Loucy (cell line): ENCODE measurements at regions not wholly inside any gene's neighbourhood (a gene's known extent, or its start where the extent isn't known, plus 50 kb on each side); places are given as distances from the start of the nearest gene placed in this dataset.

Experiments used
- H2AFZ ChIP-seq: fragments of 200-600 bp; sonication (generic); 2 replicates; pipeline ENCODE4 v1.6.0; 2016; ENCODE audit warnings: antibody characterized with exemption, mild to moderate bottlenecking, low read length, moderate library complexity
- H3F3A ChIP-seq: fragments of 200-600 bp; 2 replicates; pipeline ENCODE4 v1.6.0; 2016; ENCODE audit warnings: antibody characterized with exemption, low read depth, mild to moderate bottlenecking
- H3K27me3 ChIP-seq: fragments of 200-600 bp; sonication (generic); 2 replicates; pipeline ENCODE4 v1.6.1; 2014; ENCODE audit warnings: low read length, mild to moderate bottlenecking; ENCODE audit not compliant: insufficient read depth, poor library complexity, severe bottlenecking
- H3K36me3 ChIP-seq: fragments of 200-600 bp; sonication (generic); 2 replicates; pipeline ENCODE4 v1.6.1; 2016; ENCODE audit warnings: low read length; ENCODE audit not compliant: insufficient read depth
- H3K4me1 ChIP-seq: fragments of 200-600 bp; sonication (generic); 2 replicates; pipeline ENCODE4 v1.5.1; 2014; ENCODE audit warnings: low read length, mild to moderate bottlenecking; ENCODE audit not compliant: insufficient read depth, poor library complexity, severe bottlenecking
- H3K4me2 ChIP-seq: fragments of 200-600 bp; sonication (generic); 2 replicates; pipeline ENCODE4 v1.6.0; 2014; ENCODE audit warnings: antibody characterized with exemption, low read length, low read depth, mild to moderate bottlenecking; ENCODE audit not compliant: poor library complexity, severe bottlenecking
- H3K4me3 ChIP-seq: fragments of 200-600 bp; sonication (generic); 2 replicates; pipeline ENCODE4 v1.5.1; 2014; ENCODE audit warnings: low read length, mild to moderate bottlenecking, mixed read lengths; ENCODE audit not compliant: poor library complexity, severe bottlenecking
- H3K79me2 ChIP-seq: fragments of 200-600 bp; sonication (generic); 2 replicates; pipeline ENCODE4 v1.6.1; 2014; ENCODE audit warnings: low read length; ENCODE audit not compliant: insufficient read depth
- H3K9ac ChIP-seq: fragments of 200-600 bp; sonication (generic); 2 replicates; pipeline ENCODE4 v1.6.0; 2014; ENCODE audit warnings: mild to moderate bottlenecking, low read depth, low read length, moderate library complexity; ENCODE audit not compliant: poor library complexity, severe bottlenecking
- H3K9me2 ChIP-seq: fragments of 200-600 bp; sonication (generic); replicated peaks from 2 replicates; pipeline ENCODE4 v1.6.1; 2016; ENCODE audit warnings: low read depth, low read length, mixed read lengths
- H3K9me3 ChIP-seq: fragments of 200-600 bp; sonication (generic); 2 replicates; pipeline ENCODE4 v1.6.1; 2014; ENCODE audit warnings: mild to moderate bottlenecking, antibody characterized with exemption, low read length, low read depth; ENCODE audit not compliant: insufficient read depth
- H4K20me1 ChIP-seq: fragments of 200-600 bp; sonication (generic); 2 replicates; pipeline ENCODE4 v1.6.0; 2014; ENCODE audit warnings: antibody characterized with exemption, low read length, mild to moderate bottlenecking; ENCODE audit not compliant: insufficient read depth, poor library complexity, severe bottlenecking
- EZH2phosphoT487 ChIP-seq: fragments of 200-600 bp; IDR thresholded peaks from 2 replicates; pipeline ENCODE4 v1.6.1; 2018; ENCODE audit warnings: antibody characterized with exemption, mild to moderate bottlenecking, moderate library complexity, borderline replicate concordance
- TF ChIP-seq, protein P1 (sequence below): fragments of 200-600 bp; sonication (generic); conservative IDR thresholded peaks from 2 replicates; pipeline ENCODE4 v1.5.1; 2014; ENCODE audit warnings: mild to moderate bottlenecking, antibody characterized with exemption, low read length

DNA sequence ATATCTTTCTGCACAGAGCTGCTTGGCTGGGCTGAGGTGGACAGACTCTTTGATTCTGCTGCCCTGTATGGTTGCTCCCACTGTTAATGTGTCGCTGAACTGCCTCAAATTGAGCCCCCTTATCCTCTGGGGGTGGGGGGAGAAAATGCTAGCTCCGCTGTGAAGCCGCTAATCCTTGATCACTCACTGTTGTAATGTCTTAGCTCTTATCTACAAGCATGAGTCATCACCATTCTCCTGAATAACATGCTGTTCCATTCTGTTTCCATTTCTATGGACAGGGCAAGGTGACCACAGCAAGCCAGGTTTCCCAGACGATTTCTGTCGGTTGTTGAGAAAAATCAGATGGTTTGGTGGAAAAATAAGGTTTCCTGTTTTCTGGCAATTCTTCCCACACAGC, 218.4 kb upstream of the GGTLC1 start:
- H3K4me3 ChIP-seq, result no peak overlapping the region
- no peak overlapping the region for H2AFZ ChIP-seq
- H4K20me1 ChIP-seq, result no peaks in the 10 kb centered on the region
- no peaks in the 10 kb centered on the region for H3K36me3 ChIP-seq
- H3K4me1 ChIP-seq, result no peaks in the 10 kb centered on the region
- no peaks in the 10 kb centered on the region for H3K79me2 ChIP-seq
- no peaks in the 10 kb centered on the region for H3K9me2 ChIP-seq
- no peaks in the 10 kb centered on the region for H3K27me3 ChIP-seq
- H3K9me3 ChIP-seq, result no peaks in the 10 kb centered on the region
- no peak overlapping the region for H3K4me2 ChIP-seq
- TF ChIP-seq, protein P1, sequence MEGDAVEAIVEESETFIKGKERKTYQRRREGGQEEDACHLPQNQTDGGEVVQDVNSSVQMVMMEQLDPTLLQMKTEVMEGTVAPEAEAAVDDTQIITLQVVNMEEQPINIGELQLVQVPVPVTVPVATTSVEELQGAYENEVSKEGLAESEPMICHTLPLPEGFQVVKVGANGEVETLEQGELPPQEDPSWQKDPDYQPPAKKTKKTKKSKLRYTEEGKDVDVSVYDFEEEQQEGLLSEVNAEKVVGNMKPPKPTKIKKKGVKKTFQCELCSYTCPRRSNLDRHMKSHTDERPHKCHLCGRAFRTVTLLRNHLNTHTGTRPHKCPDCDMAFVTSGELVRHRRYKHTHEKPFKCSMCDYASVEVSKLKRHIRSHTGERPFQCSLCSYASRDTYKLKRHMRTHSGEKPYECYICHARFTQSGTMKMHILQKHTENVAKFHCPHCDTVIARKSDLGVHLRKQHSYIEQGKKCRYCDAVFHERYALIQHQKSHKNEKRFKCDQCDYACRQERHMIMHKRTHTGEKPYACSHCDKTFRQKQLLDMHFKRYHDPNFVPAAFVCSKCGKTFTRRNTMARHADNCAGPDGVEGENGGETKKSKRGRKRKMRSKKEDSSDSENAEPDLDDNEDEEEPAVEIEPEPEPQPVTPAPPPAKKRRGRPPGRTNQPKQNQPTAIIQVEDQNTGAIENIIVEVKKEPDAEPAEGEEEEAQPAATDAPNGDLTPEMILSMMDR, result no peak
- no peak for TF ChIP-seq EZH2phosphoT487
- H3K9ac ChIP-seq, result no peak overlapping the region
- H3F3A ChIP-seq, result no peaks in the 10 kb centered on the region

DNA sequence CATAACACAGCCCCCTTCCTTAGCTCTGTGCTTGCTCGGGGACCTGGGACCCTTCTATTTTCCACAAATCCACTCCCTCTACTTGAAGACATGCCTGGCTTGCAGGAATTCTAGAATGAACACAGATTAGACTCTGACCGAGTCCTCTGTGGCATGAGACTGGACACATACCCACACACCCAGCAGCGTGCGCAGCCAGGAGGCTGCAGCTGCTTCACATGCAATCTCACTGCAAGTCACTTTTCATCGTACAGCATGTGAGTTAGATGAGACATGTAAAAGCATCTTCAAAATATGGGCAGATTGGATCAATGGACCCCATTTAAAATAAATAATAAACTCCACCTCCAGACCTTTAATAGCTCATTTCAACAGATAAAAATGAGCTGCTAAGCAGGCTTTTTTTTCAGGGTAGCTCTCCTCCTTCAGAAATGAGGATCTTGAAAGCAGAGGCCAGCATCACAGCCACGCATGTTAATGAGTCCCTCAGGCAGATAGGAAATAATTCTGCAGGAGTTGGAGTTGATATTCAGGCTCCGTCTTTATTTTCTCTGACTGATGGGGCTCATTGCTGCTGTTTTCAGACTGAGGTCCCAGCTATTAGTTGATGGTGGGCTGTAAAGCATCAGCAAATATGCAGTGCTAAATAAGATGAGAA, 215.1 kb upstream of the GGTLC1 start:
- H3K9me2 ChIP-seq, result no peaks in the 10 kb centered on the region
- no peaks in the 10 kb centered on the region for H3K79me2 ChIP-seq
- H3K36me3 ChIP-seq, result no peaks in the 10 kb centered on the region
- no peak overlapping the region for H2AFZ ChIP-seq
- no peak overlapping the region for H3K9ac ChIP-seq
- no peaks in the 10 kb centered on the region for H3K27me3 ChIP-seq
- H3K4me2 ChIP-seq, result no peak overlapping the region
- H4K20me1 ChIP-seq, result no peaks in the 10 kb centered on the region
- no peak overlapping the region for H3K4me3 ChIP-seq
- no peak for TF ChIP-seq EZH2phosphoT487
- TF ChIP-seq, protein P1, result no peak
- H3K9me3 ChIP-seq, result no peaks in the 10 kb centered on the region
- no peaks in the 10 kb centered on the region for H3K4me1 ChIP-seq
- H3F3A ChIP-seq, result no peaks in the 10 kb centered on the region

DNA sequence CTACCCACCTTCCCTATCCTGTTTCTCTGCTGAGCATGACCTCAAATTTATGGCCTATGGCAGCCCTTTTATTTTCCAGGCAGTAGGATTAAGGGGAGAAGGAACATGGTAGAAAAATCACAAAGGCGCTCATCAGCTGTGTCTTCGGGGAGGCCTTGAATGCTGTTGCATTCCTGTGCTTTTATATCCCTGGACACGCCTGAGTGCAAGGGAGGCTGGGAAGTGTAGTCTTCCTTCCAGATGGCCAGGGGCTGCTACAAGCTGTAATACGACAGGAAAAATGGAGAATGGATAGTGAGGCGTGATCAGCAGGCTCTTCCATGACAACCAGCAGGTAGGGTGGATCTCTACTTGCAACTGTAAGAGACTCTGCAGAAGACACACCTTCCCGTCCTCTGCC, 210.9 kb upstream of the GGTLC1 start:
- Histone ChIP-seq H3K79me2 (no peaks in the 10 kb centered on the region), H3K4me2 (no peak overlapping the region), H3K4me3 (no peak overlapping the region), H3K9ac (no peak overlapping the region), H3K27me3 (no peaks in the 10 kb centered on the region), H4K20me1 (no peaks in the 10 kb centered on the region), H2AFZ (no peak overlapping the region), H3F3A (no peaks in the 10 kb centered on the region), H3K9me2 (no peaks in the 10 kb centered on the region), H3K4me1 (no peaks in the 10 kb centered on the region), H3K9me3 (no peaks in the 10 kb centered on the region), H3K36me3 (no peaks in the 10 kb centered on the region)
- TF ChIP-seq, protein P1, result no peak
- no peak for TF ChIP-seq EZH2phosphoT487
